ENCODE measurements at regions not wholly inside any gene's neighbourhood (a gene's known extent, or its start where the extent isn't known, plus 50 kb on each side); places are given as distances from the start of the nearest gene placed in this dataset.
"Not testable (repeated sequence)": the region's sequence is repeated elsewhere in the genome, so short reads cannot be mapped to it uniquely, and the experiment has no call there.

GRCh38 chr17:52979921-52980320 is 821.4 kb upstream of the CA10 start:
- Histone ChIP-seq H3K9ac (ENCODE audit: low read length) (no peak overlapping the region), H3K4me2 (ENCODE audit: low read length) (no peak overlapping the region), H3K4me3 (ENCODE audit: low read length) (no peak overlapping the region), H3K36me3 (replicated peaks; ENCODE audit: low read depth, low read length) (no peaks in the 10 kb centered on the region), H3K27me3 (ENCODE audit: low read depth, low read length) (no peaks in the 10 kb centered on the region), H3K9me3 (ENCODE audit: insufficient read depth, low read length) (no peaks in the 10 kb centered on the region), H3K27ac (ENCODE audit: low read length) (no peak overlapping the region), H3K79me2 (ENCODE audit: low read length) (no peaks in the 10 kb centered on the region), H3K4me1 (ENCODE audit: low read length) (no peaks in the 10 kb centered on the region), H2AFZ (ENCODE audit: low read depth, low read length) (no peak overlapping the region), H4K20me1 (ENCODE audit: insufficient read depth, low read length) (no peaks in the 10 kb centered on the region)
- no peak for TF ChIP-seq EZH2phosphoT487 (IDR thresholded peaks at IDR 0.05; ENCODE audit: low read depth)
- no peak for TF ChIP-seq CTCF (IDR thresholded peaks at IDR 0.05; ENCODE audit: low read depth, low read length)

GRCh38 chr17:52965856-52966255 is 807.3 kb upstream of the CA10 start:
- Histone ChIP-seq H3K27me3 (ENCODE audit: low read depth, low read length) (no peaks in the 10 kb centered on the region), H3K4me1 (ENCODE audit: low read length) (no peaks in the 10 kb centered on the region), H4K20me1 (ENCODE audit: insufficient read depth, low read length) (no peaks in the 10 kb centered on the region), H3K79me2 (ENCODE audit: low read length) (no peaks in the 10 kb centered on the region), H3K9ac (ENCODE audit: low read length) (no peak overlapping the region), H3K4me3 (ENCODE audit: low read length) (no peak overlapping the region), H3K36me3 (replicated peaks; ENCODE audit: low read depth, low read length) (no peaks in the 10 kb centered on the region), H3K9me3 (ENCODE audit: insufficient read depth, low read length) (no peaks in the 10 kb centered on the region), H2AFZ (ENCODE audit: low read depth, low read length) (no peak overlapping the region), H3K27ac (ENCODE audit: low read length) (no peak overlapping the region), H3K4me2 (ENCODE audit: low read length) (no peak overlapping the region)
- no peak for TF ChIP-seq EZH2phosphoT487 (IDR thresholded peaks at IDR 0.05; ENCODE audit: low read depth)
- TF ChIP-seq CTCF (IDR thresholded peaks at IDR 0.05; ENCODE audit: low read depth, low read length): no peak

- not testable (repeated sequence) for H3K4me1 ChIP-seq (ENCODE audit: low read length); H4K20me1 ChIP-seq (ENCODE audit: insufficient read depth, low read length); H3K9ac ChIP-seq (ENCODE audit: low read length); H3K36me3 ChIP-seq (replicated peaks; ENCODE audit: low read depth, low read length); H2AFZ ChIP-seq (ENCODE audit: low read depth, low read length); H3K27ac ChIP-seq (ENCODE audit: low read length); H3K27me3 ChIP-seq (ENCODE audit: low read depth, low read length); H3K79me2 ChIP-seq (ENCODE audit: low read length); H3K9me3 ChIP-seq (ENCODE audit: insufficient read depth, low read length); H3K4me3 ChIP-seq (ENCODE audit: low read length); H3K4me2 ChIP-seq (ENCODE audit: low read length)
These were observed 803.2 kb upstream of the CA10 start for GRCh38 chr17:52961751-52962150.

- no peak overlapping the region for H3K4me3 ChIP-seq (ENCODE audit: low read length)
- no peaks in the 10 kb centered on the region for H3K79me2 ChIP-seq (ENCODE audit: low read length)
- no peak overlapping the region for H2AFZ ChIP-seq (ENCODE audit: low read depth, low read length)
- no peak overlapping the region for H3K4me2 ChIP-seq (ENCODE audit: low read length)
- no peaks in the 10 kb centered on the region for H3K9me3 ChIP-seq (ENCODE audit: insufficient read depth, low read length)
- no peak overlapping the region for H3K9ac ChIP-seq (ENCODE audit: low read length)
- no peaks in the 10 kb centered on the region for H3K36me3 ChIP-seq (replicated peaks; ENCODE audit: low read depth, low read length)
- TF ChIP-seq CTCF (IDR thresholded peaks at IDR 0.05; ENCODE audit: low read depth, low read length) (no peak), EZH2phosphoT487 (IDR thresholded peaks at IDR 0.05; ENCODE audit: low read depth) (no peak)
- H3K27ac ChIP-seq (ENCODE audit: low read length): no peak overlapping the region
- no peaks in the 10 kb centered on the region for H3K27me3 ChIP-seq (ENCODE audit: low read depth, low read length)
- no peaks in the 10 kb centered on the region for H3K4me1 ChIP-seq (ENCODE audit: low read length)
- H4K20me1 ChIP-seq (ENCODE audit: insufficient read depth, low read length): no peaks in the 10 kb centered on the region
These were observed 798.9 kb upstream of the CA10 start for GRCh38 chr17:52957411-52957810.

- H3K9ac ChIP-seq (ENCODE audit: low read length): no peak overlapping the region
- TF ChIP-seq CTCF (IDR thresholded peaks at IDR 0.05; ENCODE audit: low read depth, low read length) (no peak), EZH2phosphoT487 (IDR thresholded peaks at IDR 0.05; ENCODE audit: low read depth) (no peak)
- H3K4me2 ChIP-seq (ENCODE audit: low read length): no peak overlapping the region
- H3K36me3 ChIP-seq (replicated peaks; ENCODE audit: low read depth, low read length): no peaks in the 10 kb centered on the region
- H2AFZ ChIP-seq (ENCODE audit: low read depth, low read length): no peak overlapping the region
- H3K4me3 ChIP-seq (ENCODE audit: low read length): no peak overlapping the region
- H4K20me1 ChIP-seq (ENCODE audit: insufficient read depth, low read length): no peaks in the 10 kb centered on the region
- no peaks in the 10 kb centered on the region for H3K4me1 ChIP-seq (ENCODE audit: low read length)
- no peaks in the 10 kb centered on the region for H3K27me3 ChIP-seq (ENCODE audit: low read depth, low read length)
- no peaks in the 10 kb centered on the region for H3K79me2 ChIP-seq (ENCODE audit: low read length)
- H3K9me3 ChIP-seq (ENCODE audit: insufficient read depth, low read length): no peaks in the 10 kb centered on the region
- no peak overlapping the region for H3K27ac ChIP-seq (ENCODE audit: low read length)
These were observed 788.9 kb upstream of the CA10 start for GRCh38 chr17:52947418-52947817.
